ENCODE measurements at regions not wholly inside any gene's neighbourhood (a gene's known extent, or its start where the extent isn't known, plus 50 kb on each side); places are given as distances from the start of the nearest gene placed in this dataset.

DNA sequence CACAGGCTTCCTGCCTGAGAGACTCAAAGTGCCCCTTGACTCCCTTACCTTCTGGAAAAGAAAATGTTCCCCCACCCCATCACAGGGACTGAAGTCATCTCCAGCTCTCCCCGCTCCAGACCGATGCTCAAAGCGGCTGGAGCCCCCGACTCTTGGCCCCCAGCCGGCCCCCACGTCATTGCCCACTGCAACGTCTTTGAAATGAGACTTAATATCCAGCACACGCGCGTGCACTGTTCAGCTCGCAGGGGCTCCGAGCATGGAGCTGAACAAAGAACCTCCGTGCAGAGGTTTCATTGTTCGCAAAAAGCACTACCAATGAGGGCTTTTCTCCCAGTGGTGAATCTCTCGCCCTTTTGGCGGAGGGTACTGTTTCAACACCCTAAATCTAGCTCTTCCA lies 313.4 kb upstream of the SORL1-AS1 start:
- Histone ChIP-seq H3K4me2 (ENCODE audit: low read depth, low read length, poor library complexity, severe bottlenecking) (no peak overlapping the region), H3F3A (ENCODE audit: insufficient read depth) (no peaks in the 10 kb centered on the region), H2AFZ (ENCODE audit: low read depth, low read length, severe bottlenecking) (no peak overlapping the region), H3K4me3 (ENCODE audit: insufficient read depth, low read length, poor library complexity, severe bottlenecking) (no peak overlapping the region), H3K9ac (ENCODE audit: low read length) (no peak overlapping the region), H3K79me2 (ENCODE audit: insufficient read depth, low read length) (no peaks in the 10 kb centered on the region), H3K27me3 (ENCODE audit: low read length) (no peaks in the 10 kb centered on the region), H3K27ac (ENCODE audit: low read depth, low read length) (no peak overlapping the region), H3K9me2 (replicated peaks; ENCODE audit: insufficient read depth, low read length) (no peaks in the 10 kb centered on the region), H3K36me3 (ENCODE audit: low read length) (no peaks in the 10 kb centered on the region), H4K20me1 (ENCODE audit: low read depth, low read length) (no peaks in the 10 kb centered on the region), H3K9me3 (ENCODE audit: insufficient read depth, low read length) (no peaks in the 10 kb centered on the region)
- TF ChIP-seq CTCF (IDR thresholded peaks at IDR 0.05; ENCODE audit: insufficient read depth, low read length, poor library complexity, severe bottlenecking), result no peak
- no peak for TF ChIP-seq EZH2phosphoT487 (conservative IDR thresholded peaks at IDR 0.05; ENCODE audit: low read length)

DNA sequence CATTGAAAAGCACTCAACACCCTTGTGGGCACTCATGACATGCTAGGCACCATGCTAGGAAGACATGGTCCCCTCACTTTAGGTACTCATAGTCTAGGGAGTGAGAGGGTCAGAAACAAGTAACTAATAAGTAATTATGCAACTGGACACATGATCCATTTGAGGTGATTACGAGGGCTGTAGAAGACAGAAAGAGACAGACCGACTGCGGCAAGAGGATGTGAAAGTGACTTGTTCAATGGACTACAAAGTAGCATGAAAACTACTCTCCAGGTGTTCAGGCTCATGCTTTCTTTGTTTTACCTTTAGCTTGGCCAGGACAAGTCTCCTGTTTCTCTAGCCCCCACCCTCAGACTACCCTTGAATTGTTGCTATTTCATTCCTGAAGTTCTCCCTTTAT lies 310.8 kb upstream of the SORL1-AS1 start:
- H3K36me3 ChIP-seq (ENCODE audit: low read length), result no peaks in the 10 kb centered on the region
- H3K9me2 ChIP-seq (replicated peaks; ENCODE audit: insufficient read depth, low read length), result no peaks in the 10 kb centered on the region
- H3K9me3 ChIP-seq (ENCODE audit: insufficient read depth, low read length), result no peaks in the 10 kb centered on the region
- H3F3A ChIP-seq (ENCODE audit: insufficient read depth), result no peaks in the 10 kb centered on the region
- H3K27me3 ChIP-seq (ENCODE audit: low read length), result no peaks in the 10 kb centered on the region
- H3K79me2 ChIP-seq (ENCODE audit: insufficient read depth, low read length), result no peaks in the 10 kb centered on the region
- no peak overlapping the region for H3K9ac ChIP-seq (ENCODE audit: low read length)
- no peaks in the 10 kb centered on the region for H4K20me1 ChIP-seq (ENCODE audit: low read depth, low read length)
- no peak overlapping the region for H3K4me3 ChIP-seq (ENCODE audit: insufficient read depth, low read length, poor library complexity, severe bottlenecking)
- no peak overlapping the region for H2AFZ ChIP-seq (ENCODE audit: low read depth, low read length, severe bottlenecking)
- TF ChIP-seq CTCF (IDR thresholded peaks at IDR 0.05; ENCODE audit: insufficient read depth, low read length, poor library complexity, severe bottlenecking), result no peak
- no peak for TF ChIP-seq EZH2phosphoT487 (conservative IDR thresholded peaks at IDR 0.05; ENCODE audit: low read length)
- H3K4me2 ChIP-seq (ENCODE audit: low read depth, low read length, poor library complexity, severe bottlenecking), result no peak overlapping the region
- no peak overlapping the region for H3K27ac ChIP-seq (ENCODE audit: low read depth, low read length)

GRCh38 chr11:121762820-121763219 lies 310.1 kb upstream of the SORL1-AS1 start:
- no peak overlapping the region for H3K4me2 ChIP-seq (ENCODE audit: low read depth, low read length, poor library complexity, severe bottlenecking)
- no peaks in the 10 kb centered on the region for H3K9me3 ChIP-seq (ENCODE audit: insufficient read depth, low read length)
- no peaks in the 10 kb centered on the region for H3K79me2 ChIP-seq (ENCODE audit: insufficient read depth, low read length)
- no peaks in the 10 kb centered on the region for H3K36me3 ChIP-seq (ENCODE audit: low read length)
- no peak overlapping the region for H2AFZ ChIP-seq (ENCODE audit: low read depth, low read length, severe bottlenecking)
- no peaks in the 10 kb centered on the region for H3K9me2 ChIP-seq (replicated peaks; ENCODE audit: insufficient read depth, low read length)
- TF ChIP-seq CTCF (IDR thresholded peaks at IDR 0.05; ENCODE audit: insufficient read depth, low read length, poor library complexity, severe bottlenecking), result no peak
- TF ChIP-seq EZH2phosphoT487 (conservative IDR thresholded peaks at IDR 0.05; ENCODE audit: low read length), result no peak
- H3K27ac ChIP-seq (ENCODE audit: low read depth, low read length), result no peak overlapping the region
- no peaks in the 10 kb centered on the region for H3F3A ChIP-seq (ENCODE audit: insufficient read depth)
- H3K9ac ChIP-seq (ENCODE audit: low read length), result no peak overlapping the region
- H3K27me3 ChIP-seq (ENCODE audit: low read length), result no peaks in the 10 kb centered on the region
- no peak overlapping the region for H3K4me3 ChIP-seq (ENCODE audit: insufficient read depth, low read length, poor library complexity, severe bottlenecking)
- H4K20me1 ChIP-seq (ENCODE audit: low read depth, low read length), result no peaks in the 10 kb centered on the region

DNA sequence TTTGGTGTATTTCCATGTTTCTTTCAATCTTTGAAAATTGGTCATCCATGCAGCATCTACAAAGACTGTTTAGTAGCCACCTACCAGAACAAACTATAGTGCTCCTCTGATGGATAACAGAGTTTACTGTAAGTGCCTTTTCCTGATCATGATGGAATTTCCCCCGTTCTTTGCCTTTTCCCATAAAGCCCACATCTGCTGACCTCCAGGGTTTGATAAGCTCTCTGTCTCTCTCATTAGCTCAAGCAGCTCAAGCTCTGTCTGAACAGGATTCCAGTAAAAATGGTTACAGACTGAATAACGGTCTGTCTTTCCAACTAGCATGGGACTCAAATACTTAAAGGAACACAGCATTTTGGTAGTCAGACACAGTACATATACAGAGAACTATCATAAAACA lies 308.4 kb upstream of the SORL1-AS1 start:
- H3F3A ChIP-seq (ENCODE audit: insufficient read depth), result no peaks in the 10 kb centered on the region
- no peak overlapping the region for H3K4me3 ChIP-seq (ENCODE audit: insufficient read depth, low read length, poor library complexity, severe bottlenecking)
- no peaks in the 10 kb centered on the region for H3K79me2 ChIP-seq (ENCODE audit: insufficient read depth, low read length)
- no peaks in the 10 kb centered on the region for H3K9me2 ChIP-seq (replicated peaks; ENCODE audit: insufficient read depth, low read length)
- H3K4me2 ChIP-seq (ENCODE audit: low read depth, low read length, poor library complexity, severe bottlenecking), result no peak overlapping the region
- H2AFZ ChIP-seq (ENCODE audit: low read depth, low read length, severe bottlenecking), result no peak overlapping the region
- H3K36me3 ChIP-seq (ENCODE audit: low read length), result no peaks in the 10 kb centered on the region
- no peak overlapping the region for H3K9ac ChIP-seq (ENCODE audit: low read length)
- no peaks in the 10 kb centered on the region for H3K9me3 ChIP-seq (ENCODE audit: insufficient read depth, low read length)
- TF ChIP-seq CTCF (IDR thresholded peaks at IDR 0.05; ENCODE audit: insufficient read depth, low read length, poor library complexity, severe bottlenecking) (no peak), EZH2phosphoT487 (conservative IDR thresholded peaks at IDR 0.05; ENCODE audit: low read length) (no peak)
- H3K27me3 ChIP-seq (ENCODE audit: low read length), result no peaks in the 10 kb centered on the region
- H3K27ac ChIP-seq (ENCODE audit: low read depth, low read length), result no peak overlapping the region
- no peaks in the 10 kb centered on the region for H4K20me1 ChIP-seq (ENCODE audit: low read depth, low read length)

All from SU-DHL-6 (cell line).